ENCODE measurements at regions not wholly inside any gene's neighbourhood (a gene's known extent, or its start where the extent isn't known, plus 50 kb on each side); places are given as distances from the start of the nearest gene placed in this dataset.

DNA sequence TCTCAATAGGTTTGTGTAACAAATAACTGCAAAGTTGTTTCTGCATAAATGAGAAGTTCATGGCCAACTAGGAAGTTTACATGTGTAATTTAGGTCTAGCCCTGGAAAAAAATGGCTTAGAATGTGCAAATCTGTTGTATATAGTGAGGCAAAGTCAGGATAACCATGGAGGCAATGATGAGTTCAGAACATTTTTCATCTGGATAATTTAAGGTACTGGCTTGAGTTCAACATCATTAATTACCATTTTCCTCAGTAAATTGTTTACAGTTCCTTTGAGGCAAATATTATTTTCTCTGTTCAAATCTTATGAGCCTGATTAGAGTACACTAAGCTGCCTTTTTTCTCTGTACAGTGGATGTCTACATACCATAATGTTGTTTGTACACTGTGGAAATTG is 1259.0 kb upstream of the NUDT12 start:
- Histone ChIP-seq H3K4me1 (ENCODE audit: insufficient read depth, low read length) (no peaks in the 10 kb centered on the region), H3K9me3 (ENCODE audit: low read length) (no peaks in the 10 kb centered on the region), H3K27me3 (ENCODE audit: insufficient read depth, low read length) (no peaks in the 10 kb centered on the region), H2AFZ (ENCODE audit: low read depth, low read length) (no peak overlapping the region), H3K4me3 (ENCODE audit: low read length) (no peak overlapping the region), H3K36me3 (ENCODE audit: insufficient read depth, low read length) (no peaks in the 10 kb centered on the region)

DNA sequence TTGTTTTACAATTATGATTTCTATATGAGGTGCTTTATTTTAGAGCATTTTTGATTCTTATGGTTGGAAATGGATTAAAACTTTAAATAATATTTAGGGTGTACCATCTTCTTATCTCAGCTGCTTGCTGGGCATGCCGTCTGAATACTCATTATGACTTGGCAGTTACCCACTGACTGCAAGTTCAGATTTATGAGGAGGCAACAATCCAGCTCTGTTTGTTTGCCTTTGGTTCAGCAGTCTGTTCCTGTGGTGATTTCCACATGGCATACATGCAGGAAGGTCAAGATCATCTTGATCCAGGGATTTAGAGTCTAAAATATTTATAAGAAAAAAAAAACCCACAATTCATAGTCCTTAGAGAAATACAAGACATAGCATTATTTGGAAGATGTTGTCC is 1254.5 kb upstream of the NUDT12 start:
- H3K4me1 ChIP-seq (ENCODE audit: insufficient read depth, low read length): no peaks in the 10 kb centered on the region
- H3K36me3 ChIP-seq (ENCODE audit: insufficient read depth, low read length): no peaks in the 10 kb centered on the region
- H3K27me3 ChIP-seq (ENCODE audit: insufficient read depth, low read length): no peaks in the 10 kb centered on the region
- no peak overlapping the region for H2AFZ ChIP-seq (ENCODE audit: low read depth, low read length)
- H3K4me3 ChIP-seq (ENCODE audit: low read length): no peak overlapping the region
- H3K9me3 ChIP-seq (ENCODE audit: low read length): no peaks in the 10 kb centered on the region

DNA sequence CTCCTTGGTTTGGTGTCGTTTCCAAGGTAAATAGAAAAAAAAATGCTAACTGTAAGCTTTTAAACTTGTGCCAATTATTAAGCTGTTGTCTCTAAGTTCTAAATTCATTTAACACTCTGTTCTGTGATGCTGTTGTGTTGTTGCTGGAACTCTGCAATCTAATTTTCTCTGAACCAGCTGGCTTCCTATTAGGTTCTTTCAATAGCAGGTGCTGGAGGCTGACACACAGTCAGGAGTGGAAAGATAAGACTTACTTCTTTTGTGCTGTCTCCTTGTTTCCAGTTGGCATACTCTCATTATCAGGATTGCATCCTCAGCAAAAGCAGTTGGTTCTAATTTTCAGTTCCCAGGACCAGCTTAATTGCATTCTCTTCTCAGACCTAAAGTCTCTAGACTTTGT is 1252.6 kb upstream of the NUDT12 start:
- no peaks in the 10 kb centered on the region for H3K36me3 ChIP-seq (ENCODE audit: insufficient read depth, low read length)
- H3K9me3 ChIP-seq (ENCODE audit: low read length): no peaks in the 10 kb centered on the region
- H3K27me3 ChIP-seq (ENCODE audit: insufficient read depth, low read length): no peaks in the 10 kb centered on the region
- no peaks in the 10 kb centered on the region for H3K4me1 ChIP-seq (ENCODE audit: insufficient read depth, low read length)
- H2AFZ ChIP-seq (ENCODE audit: low read depth, low read length): no peak overlapping the region
- no peak overlapping the region for H3K4me3 ChIP-seq (ENCODE audit: low read length)

DNA sequence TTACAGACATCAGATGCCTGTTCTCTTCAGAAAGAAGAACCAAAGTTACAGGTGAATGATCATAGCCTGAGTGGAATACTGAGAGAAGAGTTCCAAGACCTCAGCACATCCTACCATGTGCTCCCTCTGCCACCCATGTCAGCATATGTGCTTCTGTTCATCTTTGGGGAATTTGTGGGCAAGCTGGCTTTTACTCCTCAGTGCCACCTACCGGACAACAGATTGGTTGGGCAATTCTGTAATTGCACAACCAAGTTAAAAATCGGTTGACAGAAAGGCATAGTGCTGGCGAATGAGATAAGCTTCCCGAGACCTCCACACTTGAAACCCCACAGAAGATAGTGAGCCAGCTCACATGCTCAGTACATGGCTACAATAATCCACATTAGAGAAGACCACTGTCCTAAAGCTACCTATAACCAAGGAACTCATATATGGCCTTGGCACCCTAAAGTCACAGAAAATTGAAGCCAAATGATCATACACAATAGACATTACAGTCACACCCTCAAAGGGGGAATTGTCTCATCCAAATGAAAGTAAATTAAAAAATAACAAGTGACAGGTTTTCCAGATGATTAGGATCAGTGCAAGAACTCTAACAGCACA is 1238.0 kb upstream of the NUDT12 start:
- Histone ChIP-seq H3K36me3 (ENCODE audit: insufficient read depth, low read length) (no peaks in the 10 kb centered on the region), H3K4me3 (ENCODE audit: low read length) (no peak overlapping the region), H3K27me3 (ENCODE audit: insufficient read depth, low read length) (no peaks in the 10 kb centered on the region), H3K4me1 (ENCODE audit: insufficient read depth, low read length) (no peaks in the 10 kb centered on the region), H3K9me3 (ENCODE audit: low read length) (no peaks in the 10 kb centered on the region), H2AFZ (ENCODE audit: low read depth, low read length) (no peak overlapping the region)

DNA sequence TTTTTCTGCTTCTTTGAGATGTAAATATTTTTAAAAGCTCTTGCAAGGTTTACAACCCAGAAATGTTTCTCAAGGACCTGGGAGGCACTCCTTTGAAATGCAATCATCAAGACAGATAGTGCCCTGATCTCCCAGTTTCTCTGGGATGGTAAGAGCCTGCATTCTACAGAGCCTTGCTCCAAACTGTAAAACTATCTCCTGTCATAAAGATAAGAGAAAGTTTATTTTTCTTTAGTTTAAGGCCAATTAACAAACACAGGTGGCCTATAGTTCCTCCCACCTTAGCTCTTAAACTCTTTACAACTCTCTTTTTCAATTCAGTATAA is 1231.1 kb upstream of the NUDT12 start:
- no peak overlapping the region for H3K4me3 ChIP-seq (ENCODE audit: low read length)
- no peaks in the 10 kb centered on the region for H3K27me3 ChIP-seq (ENCODE audit: insufficient read depth, low read length)
- H3K9me3 ChIP-seq (ENCODE audit: low read length): no peaks in the 10 kb centered on the region
- no peak overlapping the region for H2AFZ ChIP-seq (ENCODE audit: low read depth, low read length)
- H3K4me1 ChIP-seq (ENCODE audit: insufficient read depth, low read length): no peaks in the 10 kb centered on the region
- H3K36me3 ChIP-seq (ENCODE audit: insufficient read depth, low read length): no peaks in the 10 kb centered on the region

DNA sequence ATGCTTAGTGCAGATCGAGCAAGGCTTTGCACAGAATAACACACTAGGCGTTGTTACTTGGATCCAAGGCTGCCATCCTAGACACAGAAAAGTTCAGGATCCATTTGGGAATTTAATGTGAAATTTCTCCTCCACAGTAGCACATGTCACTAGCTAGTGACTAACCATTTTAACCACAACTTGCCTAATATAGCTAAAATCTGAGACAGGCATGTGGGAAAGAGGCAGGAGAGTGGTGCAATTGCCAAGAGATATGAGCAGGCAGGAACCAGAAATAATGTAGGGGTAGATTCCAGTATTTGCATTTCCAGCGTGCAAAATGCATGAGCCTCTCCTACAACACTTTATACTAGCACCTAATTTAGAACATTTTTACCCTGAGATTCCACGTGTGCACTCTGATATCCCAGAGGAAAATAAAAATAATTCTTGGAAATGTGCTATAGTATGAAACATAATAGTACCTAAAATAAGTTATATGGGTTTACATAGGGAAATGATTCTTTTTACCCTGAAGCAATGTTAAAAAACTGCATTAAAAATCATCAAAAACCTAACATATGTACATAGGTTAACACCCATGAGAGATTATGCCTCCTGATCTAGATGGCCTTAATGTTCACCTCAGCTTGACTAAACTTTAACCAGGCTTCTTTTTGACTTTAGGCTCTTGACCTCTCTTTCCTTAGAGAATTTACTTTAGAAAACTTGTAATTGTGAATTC is 1230.6 kb upstream of the NUDT12 start:
- Histone ChIP-seq H3K4me1 (ENCODE audit: insufficient read depth, low read length) (no peaks in the 10 kb centered on the region), H3K9me3 (ENCODE audit: low read length) (no peaks in the 10 kb centered on the region), H2AFZ (ENCODE audit: low read depth, low read length) (no peak overlapping the region), H3K4me3 (ENCODE audit: low read length) (no peak overlapping the region), H3K36me3 (ENCODE audit: insufficient read depth, low read length) (no peaks in the 10 kb centered on the region), H3K27me3 (ENCODE audit: insufficient read depth, low read length) (no peaks in the 10 kb centered on the region)

DNA sequence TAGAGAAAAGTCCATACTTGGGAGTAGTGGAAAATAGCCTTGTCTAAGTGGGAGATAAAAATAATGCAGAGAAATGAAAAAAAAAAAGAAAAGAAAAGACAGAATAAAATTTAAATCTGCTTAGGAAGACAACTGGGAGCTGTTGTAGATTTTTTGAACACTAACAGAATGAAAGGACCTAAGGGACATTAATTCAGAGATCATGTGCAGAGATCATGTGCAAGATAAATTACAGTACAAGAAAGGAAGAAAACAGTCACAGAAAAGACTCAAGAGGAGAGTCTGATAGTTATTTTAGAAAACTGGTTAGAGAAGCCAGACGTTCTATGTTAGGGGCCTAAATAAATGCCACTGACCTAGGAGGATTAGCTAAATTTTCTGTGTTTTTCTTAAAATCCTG is 1226.8 kb upstream of the NUDT12 start:
- Histone ChIP-seq H2AFZ (ENCODE audit: low read depth, low read length) (no peak overlapping the region), H3K4me3 (ENCODE audit: low read length) (no peak overlapping the region)

DNA sequence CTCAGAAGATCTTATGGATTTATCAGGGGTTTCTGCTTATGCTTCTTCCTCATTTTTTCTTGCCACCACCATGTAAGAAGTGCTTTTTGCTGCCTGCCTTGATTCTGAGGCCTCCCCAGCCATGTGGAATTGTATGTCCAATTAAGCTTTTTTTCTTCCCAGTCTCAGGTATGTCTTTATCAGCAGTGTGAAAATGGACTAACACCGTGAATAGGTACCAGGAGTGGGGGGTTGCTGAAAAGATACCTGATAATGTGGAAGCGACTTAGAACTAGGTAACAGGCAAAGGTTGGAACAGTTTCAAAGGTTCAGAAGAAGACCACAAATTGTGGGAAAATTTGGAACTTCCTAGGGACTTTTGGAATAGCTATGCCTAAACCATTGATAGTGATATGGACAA is 1222.5 kb upstream of the NUDT12 start:
- H3K9me3 ChIP-seq (ENCODE audit: low read length): no peaks in the 10 kb centered on the region
- H3K4me1 ChIP-seq (ENCODE audit: insufficient read depth, low read length): no peaks in the 10 kb centered on the region

More for the DNA sequence above, 1226.8 kb upstream of the NUDT12 start:
- Histone ChIP-seq H3K27me3 (ENCODE audit: insufficient read depth, low read length) (no peaks in the 10 kb centered on the region), H3K9me3 (ENCODE audit: low read length) (no peaks in the 10 kb centered on the region), H3K4me1 (ENCODE audit: insufficient read depth, low read length) (no peaks in the 10 kb centered on the region), H3K36me3 (ENCODE audit: insufficient read depth, low read length) (no peaks in the 10 kb centered on the region)

DNA sequence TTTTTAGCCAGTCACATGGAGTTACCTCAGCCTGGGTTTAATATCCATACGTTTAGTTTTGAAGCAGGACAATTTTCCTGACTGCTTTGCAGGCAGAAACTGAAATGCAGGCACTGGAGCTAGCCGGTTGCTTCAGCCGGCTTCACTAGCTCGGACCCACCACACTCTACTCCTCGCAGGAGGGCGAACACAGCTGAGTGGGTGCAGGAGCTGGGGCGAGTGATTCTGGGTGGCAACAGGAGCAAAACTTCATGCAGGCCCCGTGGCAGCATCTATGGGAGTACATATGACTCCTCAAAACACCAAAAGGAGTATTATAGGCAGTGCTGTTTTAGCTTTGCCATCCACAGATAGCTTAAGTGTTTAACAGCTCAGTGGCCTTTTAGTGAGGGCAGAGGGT is 1211.8 kb upstream of the NUDT12 start:
- no peaks in the 10 kb centered on the region for H3K36me3 ChIP-seq (ENCODE audit: insufficient read depth, low read length)
- H2AFZ ChIP-seq (ENCODE audit: low read depth, low read length): no peak overlapping the region
- no peaks in the 10 kb centered on the region for H3K4me1 ChIP-seq (ENCODE audit: insufficient read depth, low read length)
- no peaks in the 10 kb centered on the region for H3K27me3 ChIP-seq (ENCODE audit: insufficient read depth, low read length)
- H3K4me3 ChIP-seq (ENCODE audit: low read length): no peak overlapping the region
- no peaks in the 10 kb centered on the region for H3K9me3 ChIP-seq (ENCODE audit: low read length)

More for the DNA sequence above, 1222.5 kb upstream of the NUDT12 start:
- no peak overlapping the region for H2AFZ ChIP-seq (ENCODE audit: low read depth, low read length)
- H3K4me3 ChIP-seq (ENCODE audit: low read length): no peak overlapping the region
- H3K36me3 ChIP-seq (ENCODE audit: insufficient read depth, low read length): no peaks in the 10 kb centered on the region
- H3K27me3 ChIP-seq (ENCODE audit: insufficient read depth, low read length): no peaks in the 10 kb centered on the region

DNA sequence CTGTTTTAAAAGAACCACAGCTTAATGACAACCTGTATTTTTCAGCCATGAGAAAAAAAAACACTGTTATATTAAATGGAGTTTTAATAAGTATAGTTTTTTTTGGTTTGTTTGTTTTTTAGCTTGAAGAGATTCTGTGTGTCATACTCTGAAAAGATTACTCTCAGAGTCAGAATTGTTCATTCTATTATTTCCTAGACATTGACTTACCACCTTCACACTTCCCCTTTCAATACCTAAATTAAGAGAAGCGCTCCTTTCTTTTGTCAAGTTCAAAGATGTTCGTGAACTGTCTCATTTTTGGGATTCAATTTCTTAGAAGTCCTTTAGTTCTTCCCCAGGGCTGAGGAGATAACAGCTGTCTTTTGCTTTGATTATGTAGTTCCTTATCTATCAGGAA is 1201.6 kb upstream of the NUDT12 start:
- H3K9me3 ChIP-seq (ENCODE audit: low read length): no peaks in the 10 kb centered on the region
- no peaks in the 10 kb centered on the region for H3K27me3 ChIP-seq (ENCODE audit: insufficient read depth, low read length)
- H3K4me1 ChIP-seq (ENCODE audit: insufficient read depth, low read length): no peaks in the 10 kb centered on the region
- H3K4me3 ChIP-seq (ENCODE audit: low read length): no peak overlapping the region
- H2AFZ ChIP-seq (ENCODE audit: low read depth, low read length): no peak overlapping the region
- no peaks in the 10 kb centered on the region for H3K36me3 ChIP-seq (ENCODE audit: insufficient read depth, low read length)

DNA sequence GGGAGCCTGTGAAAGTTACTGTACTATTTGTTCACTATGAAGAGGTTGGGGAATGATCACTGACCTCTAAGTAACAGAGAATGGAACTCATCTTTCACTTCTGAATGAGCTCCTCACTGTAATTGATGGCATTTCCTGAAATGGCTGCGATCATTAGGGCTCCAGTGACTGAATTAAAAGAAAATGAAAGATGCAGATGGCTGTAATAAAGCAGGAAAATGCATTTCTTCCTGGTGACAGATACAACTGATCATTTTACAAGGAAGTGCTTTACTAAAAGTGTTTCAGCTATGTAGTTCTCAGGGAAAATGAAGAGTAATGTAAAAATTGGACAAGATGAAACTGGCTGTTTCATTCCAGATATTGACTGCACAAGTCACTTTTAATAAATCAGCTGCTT is 1200.6 kb upstream of the NUDT12 start:
- H3K27me3 ChIP-seq (ENCODE audit: insufficient read depth, low read length): no peaks in the 10 kb centered on the region
- no peaks in the 10 kb centered on the region for H3K36me3 ChIP-seq (ENCODE audit: insufficient read depth, low read length)
- H3K9me3 ChIP-seq (ENCODE audit: low read length): no peaks in the 10 kb centered on the region
- no peak overlapping the region for H3K4me3 ChIP-seq (ENCODE audit: low read length)
- H2AFZ ChIP-seq (ENCODE audit: low read depth, low read length): no peak overlapping the region
- no peaks in the 10 kb centered on the region for H3K4me1 ChIP-seq (ENCODE audit: insufficient read depth, low read length)

DNA sequence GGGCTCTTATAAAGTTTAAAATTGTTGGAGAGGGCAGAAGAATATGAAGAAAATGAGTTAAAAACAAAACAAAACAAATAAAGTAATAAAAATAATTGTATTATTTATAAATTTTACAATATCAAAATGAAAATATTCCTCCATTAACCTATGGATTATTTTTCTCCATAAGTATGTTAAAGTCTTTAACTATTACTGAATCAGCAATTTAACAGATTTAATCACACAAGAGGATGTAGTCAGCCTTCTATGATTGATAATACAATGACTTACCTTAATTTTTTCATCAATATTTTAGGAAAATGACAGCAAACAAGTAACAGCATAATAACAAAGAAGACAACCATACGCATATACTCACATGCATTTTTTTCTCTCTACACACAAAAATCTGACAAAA is 1195.3 kb upstream of the NUDT12 start:
- Histone ChIP-seq H3K27me3 (ENCODE audit: insufficient read depth, low read length) (no peaks in the 10 kb centered on the region), H3K4me3 (ENCODE audit: low read length) (no peak overlapping the region)

DNA sequence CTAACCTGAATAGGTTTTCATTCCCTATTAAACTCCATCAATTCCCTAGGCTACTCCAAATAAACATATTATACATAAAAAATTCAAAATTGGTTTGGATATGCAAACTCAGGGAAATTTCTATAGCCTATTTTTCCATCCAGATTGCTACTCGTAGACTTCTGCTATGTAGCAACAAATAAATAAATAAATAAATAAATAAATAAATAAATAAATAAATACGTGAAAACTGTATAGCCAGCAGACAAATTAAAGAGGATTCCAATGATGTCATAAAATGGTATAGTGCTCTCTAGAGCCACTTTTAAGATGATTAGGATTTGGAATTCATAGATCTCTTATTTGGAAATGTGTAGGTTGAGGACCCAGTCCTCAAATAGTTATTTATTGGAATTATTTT is 1193.2 kb upstream of the NUDT12 start:
- Histone ChIP-seq H3K4me3 (ENCODE audit: low read length) (no peak overlapping the region), H3K4me1 (ENCODE audit: insufficient read depth, low read length) (no peaks in the 10 kb centered on the region), H3K9me3 (ENCODE audit: low read length) (no peaks in the 10 kb centered on the region), H3K36me3 (ENCODE audit: insufficient read depth, low read length) (no peaks in the 10 kb centered on the region), H2AFZ (ENCODE audit: low read depth, low read length) (no peak overlapping the region), H3K27me3 (ENCODE audit: insufficient read depth, low read length) (no peaks in the 10 kb centered on the region)

More for the DNA sequence above, 1195.3 kb upstream of the NUDT12 start:
- Histone ChIP-seq H3K4me1 (ENCODE audit: insufficient read depth, low read length) (no peaks in the 10 kb centered on the region), H2AFZ (ENCODE audit: low read depth, low read length) (no peak overlapping the region), H3K9me3 (ENCODE audit: low read length) (no peaks in the 10 kb centered on the region), H3K36me3 (ENCODE audit: insufficient read depth, low read length) (no peaks in the 10 kb centered on the region)

Measured in neuron (in vitro differentiated cells).